CD14-positive monocyte (primary cell): ENCODE measurements at regions not wholly inside any gene's neighbourhood (a gene's known extent, or its start where the extent isn't known, plus 50 kb on each side); places are given as distances from the start of the nearest gene placed in this dataset.

Experiments
- DNase-seq, 3 donors: peaks; one replicate each; pipeline ENCODE4 v3.0.0-alpha.2; 2011 to 2022
- H2AFZ ChIP-seq: 2 replicates; pipeline ENCODE4 v1.6.0; 2012; ENCODE audit warnings: mild to moderate bottlenecking, low read depth, low read length, inconsistent platforms; ENCODE audit not compliant: insufficient read depth, poor library complexity, severe bottlenecking
- H3K27ac ChIP-seq, 2 donors: 1 replicate in 1 of 2; 2 replicates in 1 of 2; pipeline ENCODE4 v1.5.1; 2012 to 2013; ENCODE audit warnings: low read length in 2 of 2, control low read depth in 1 of 2, inconsistent platforms in 1 of 2, low read depth in 1 of 2, mild to moderate bottlenecking in 1 of 2
- H3K27me3 ChIP-seq, 2 donors: one replicate each; pipeline versions ENCODE4 v1.6.0 to v1.6.1; 2011 to 2013; ENCODE audit warnings: low read length in 2 of 2; ENCODE audit not compliant: control insufficient read depth in 2 of 2, insufficient read depth in 2 of 2
- H3K36me3 ChIP-seq, 2 donors: replicated peaks in 1 of 2; 1 replicate in 1 of 2; 2 replicates in 1 of 2; pipeline versions ENCODE4 v1.5.1 to v1.6.1; 2012 to 2013; ENCODE audit warnings: low read length in 2 of 2, control low read depth in 1 of 2, inconsistent platforms in 1 of 2, mild to moderate bottlenecking in 1 of 2; ENCODE audit not compliant: insufficient read depth in 2 of 2, control insufficient read depth in 1 of 2
- H3K4me1 ChIP-seq, 2 donors: 1 replicate in 1 of 2; 2 replicates in 1 of 2; pipeline versions ENCODE4 v1.5.1 to v1.6.1; 2012 to 2013; ENCODE audit warnings: low read length in 2 of 2, control low read depth in 1 of 2, inconsistent platforms in 1 of 2, mild to moderate bottlenecking in 1 of 2, moderate library complexity in 1 of 2; ENCODE audit not compliant: insufficient read depth in 2 of 2, control insufficient read depth in 1 of 2
- H3K4me2 ChIP-seq: replicated peaks from 2 replicates; pipeline ENCODE3; 2012; ENCODE audit warnings: low read length, moderate library complexity, mild to moderate bottlenecking; ENCODE audit not compliant: poor library complexity, severe bottlenecking; ENCODE audit errors: extremely low read depth
- H3K4me3 ChIP-seq, 3 experiments: fragments of 200-600 bp in 1 of 3; sonication (generic) in 1 of 3; replicated peaks in 1 of 3; 1 replicate in 2 of 3; 2 replicates in 1 of 3; pipeline ENCODE4 v1.5.1; 2011 to 2013; ENCODE audit warnings: low read length in 3 of 3, mild to moderate bottlenecking in 3 of 3, control low read depth in 2 of 3, low read depth in 2 of 3, inconsistent platforms in 1 of 3, moderate library complexity in 1 of 3
- H3K79me2 ChIP-seq: 2 replicates; pipeline ENCODE4 v1.6.0; 2012; ENCODE audit warnings: mild to moderate bottlenecking, control low read depth, inconsistent platforms, low read length, moderate library complexity; ENCODE audit not compliant: insufficient read depth
- H3K9ac ChIP-seq: 2 replicates; pipeline ENCODE4 v1.6.0; 2017; ENCODE audit warnings: low read length, mild to moderate bottlenecking; ENCODE audit not compliant: insufficient read depth, poor library complexity, severe bottlenecking
- H3K9me3 ChIP-seq, 2 donors: replicated peaks in 1 of 2; 1 replicate in 1 of 2; 2 replicates in 1 of 2; pipeline versions ENCODE4 v1.5.1 to v1.6.1; 2012 to 2013; ENCODE audit warnings: low read length in 2 of 2, control low read depth in 1 of 2; ENCODE audit not compliant: control insufficient read depth in 1 of 2, insufficient read depth in 1 of 2
- H4K20me1 ChIP-seq: 2 replicates; pipeline ENCODE4 v1.6.0; 2012; ENCODE audit warnings: mild to moderate bottlenecking, low read length, control low read depth, moderate library complexity; ENCODE audit not compliant: insufficient read depth
- H3K27ac Mint-ChIP-seq, 7 donors: one replicate each; pipeline ENCODE4 v1.8.0; 2020; ENCODE audit warnings: mild to moderate bottlenecking in 7 of 7, mixed read lengths in 7 of 7, moderate library complexity in 6 of 7, inconsistent platforms in 2 of 7
- H3K27me3 Mint-ChIP-seq, 3 donors: one replicate each; pipeline ENCODE4 v1.8.0; 2021 to 2022; ENCODE audit warnings: low read depth in 3 of 3, mild to moderate bottlenecking in 3 of 3, mixed read lengths in 3 of 3, moderate library complexity in 3 of 3, inconsistent platforms in 1 of 3
- H3K36me3 Mint-ChIP-seq, 2 donors: one replicate each; pipeline ENCODE4 v1.8.0; 2020; ENCODE audit warnings: mixed read lengths in 2 of 2, inconsistent platforms in 1 of 2, mild to moderate bottlenecking in 1 of 2
- H3K4me1 Mint-ChIP-seq: one replicate; pipeline ENCODE4 v1.8.0; 2020; ENCODE audit warnings: mild to moderate bottlenecking, mixed read lengths
- H3K4me3 Mint-ChIP-seq, 2 donors: one replicate each; pipeline ENCODE4 v1.8.0; 2020; ENCODE audit warnings: mild to moderate bottlenecking in 2 of 2, mixed read lengths in 2 of 2, moderate library complexity in 1 of 2
- H3K9me3 Mint-ChIP-seq, 7 donors: one replicate each; pipeline ENCODE4 v1.8.0; 2020 to 2022; ENCODE audit warnings: mixed read lengths in 7 of 7, mild to moderate bottlenecking in 6 of 7, moderate library complexity in 6 of 7, inconsistent platforms in 2 of 7
- WGBS: methylation state at CpG from one replicate; pipeline ENCODE4 v1.1.5; 2013; ENCODE audit warnings: missing lambda C conversion rate; ENCODE audit not compliant: insufficient coverage; 5-methylcytosine and 5-hydroxymethylcytosine counted together
- intact Hi-C, 2 donors: fragments of 100-400 bp; cut with micrococcal nuclease; formaldehyde crosslinking; loops; one replicate each; pipeline versions ENCODE4 v1.15.0 to v1.15.1; 2023
- TF ChIP-seq, protein P1 (sequence below): fragments of 200-600 bp; IDR thresholded peaks from one replicate; pipeline ENCODE4 v1.8.0; 2022; ENCODE audit warnings: antibody characterized with exemption, mild to moderate bottlenecking

DNA sequence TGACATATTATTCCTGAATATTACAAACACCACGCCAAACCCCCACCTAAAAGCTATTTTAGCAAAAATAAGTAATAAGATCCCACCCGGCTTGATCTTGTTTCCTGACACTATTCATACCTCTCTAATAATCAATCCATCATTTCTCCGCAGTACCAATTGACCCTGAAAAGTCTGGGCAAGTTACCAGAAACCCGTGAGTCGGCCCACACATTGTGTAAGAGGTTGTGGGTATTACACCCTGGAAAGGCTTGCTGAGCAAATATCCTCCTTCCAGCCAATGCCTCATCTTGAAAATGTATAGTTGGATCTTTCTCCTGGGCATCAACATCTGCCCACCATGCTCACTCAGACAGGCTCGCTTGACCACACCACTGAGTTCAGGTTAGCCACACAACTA, 451.0 kb downstream of the TTLL7 start:
- TF ChIP-seq, protein P1, sequence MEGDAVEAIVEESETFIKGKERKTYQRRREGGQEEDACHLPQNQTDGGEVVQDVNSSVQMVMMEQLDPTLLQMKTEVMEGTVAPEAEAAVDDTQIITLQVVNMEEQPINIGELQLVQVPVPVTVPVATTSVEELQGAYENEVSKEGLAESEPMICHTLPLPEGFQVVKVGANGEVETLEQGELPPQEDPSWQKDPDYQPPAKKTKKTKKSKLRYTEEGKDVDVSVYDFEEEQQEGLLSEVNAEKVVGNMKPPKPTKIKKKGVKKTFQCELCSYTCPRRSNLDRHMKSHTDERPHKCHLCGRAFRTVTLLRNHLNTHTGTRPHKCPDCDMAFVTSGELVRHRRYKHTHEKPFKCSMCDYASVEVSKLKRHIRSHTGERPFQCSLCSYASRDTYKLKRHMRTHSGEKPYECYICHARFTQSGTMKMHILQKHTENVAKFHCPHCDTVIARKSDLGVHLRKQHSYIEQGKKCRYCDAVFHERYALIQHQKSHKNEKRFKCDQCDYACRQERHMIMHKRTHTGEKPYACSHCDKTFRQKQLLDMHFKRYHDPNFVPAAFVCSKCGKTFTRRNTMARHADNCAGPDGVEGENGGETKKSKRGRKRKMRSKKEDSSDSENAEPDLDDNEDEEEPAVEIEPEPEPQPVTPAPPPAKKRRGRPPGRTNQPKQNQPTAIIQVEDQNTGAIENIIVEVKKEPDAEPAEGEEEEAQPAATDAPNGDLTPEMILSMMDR = no peak
- H3K4me1 ChIP-seq = no peaks in the 10 kb centered on the region
- H3K9me3 ChIP-seq = no peaks in the 10 kb centered on the region
- H3K27ac ChIP-seq = no peak overlapping the region
- H3K4me3 ChIP-seq = no peak overlapping the region
- no peaks in the 10 kb centered on the region for H3K27me3 Mint-ChIP-seq
- H4K20me1 ChIP-seq = no peaks in the 10 kb centered on the region
- no peak overlapping the region for H3K9ac ChIP-seq
- H3K36me3 Mint-ChIP-seq = no peaks in the 10 kb centered on the region
- intact Hi-C loops = no loop called here
- no peak overlapping the region for H3K4me3 Mint-ChIP-seq
- no peak overlapping the region for H3K27ac Mint-ChIP-seq
- H3K9me3 Mint-ChIP-seq = peaks cover 0 to 2% (median 0%) of the 10 kb centered on the region in 7 donors
- no peaks in the 10 kb centered on the region for H3K36me3 ChIP-seq
- no peaks in the 10 kb centered on the region for H3K27me3 ChIP-seq
- H3K79me2 ChIP-seq = no peaks in the 10 kb centered on the region
- H3K4me1 Mint-ChIP-seq = no peaks in the 10 kb centered on the region
- no peak overlapping the region for H3K4me2 ChIP-seq
- H2AFZ ChIP-seq = no peak overlapping the region
- DNase-seq = no peak
- 92% methylated on average over 2 of the region's 6 CpGs for WGBS

DNA sequence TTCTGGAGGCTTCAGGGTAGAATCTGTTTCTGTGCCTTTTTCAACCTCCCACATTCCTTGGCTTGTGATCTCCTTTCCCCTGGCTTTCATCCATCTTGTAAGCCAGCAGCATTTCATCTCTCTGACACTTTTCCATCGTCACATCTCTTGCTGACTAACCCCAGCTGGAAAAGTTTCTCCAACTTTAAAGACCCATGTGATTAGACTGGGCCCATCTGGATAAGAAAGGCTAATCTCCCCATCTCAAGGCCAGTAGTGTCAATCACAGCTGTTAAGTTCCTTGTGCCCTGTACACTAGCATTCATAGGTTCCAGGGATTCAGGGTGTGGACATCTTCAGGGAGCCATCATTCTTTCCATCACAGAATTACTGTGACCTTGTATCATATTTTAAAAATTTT, 452.1 kb downstream of the TTLL7 start:
- no peaks in the 10 kb centered on the region for H3K79me2 ChIP-seq
- Mint-ChIP-seq H3K36me3 (no peaks in the 10 kb centered on the region), H3K27ac (no peak overlapping the region), H3K9me3 (peaks cover 0 to 4% (median 0%) of the 10 kb centered on the region in 7 donors), H3K27me3 (no peaks in the 10 kb centered on the region), H3K4me3 (no peak overlapping the region), H3K4me1 (no peaks in the 10 kb centered on the region)
- H3K4me2 ChIP-seq = no peak overlapping the region
- H4K20me1 ChIP-seq = no peaks in the 10 kb centered on the region
- intact Hi-C loops = no loop called here
- TF ChIP-seq, protein P1 = no peak
- WGBS = 86% methylated on average over 1 of the region's 1 CpG
- H3K9me3 ChIP-seq = no peaks in the 10 kb centered on the region
- no peaks in the 10 kb centered on the region for H3K36me3 ChIP-seq
- no peak overlapping the region for H2AFZ ChIP-seq
- DNase-seq = no peak
- no peak overlapping the region for H3K27ac ChIP-seq
- H3K27me3 ChIP-seq = no peaks in the 10 kb centered on the region
- H3K4me3 ChIP-seq = no peak overlapping the region
- no peak overlapping the region for H3K9ac ChIP-seq
- no peaks in the 10 kb centered on the region for H3K4me1 ChIP-seq
